PFSK-1 (cell line): ENCODE measurements at regions not wholly inside any gene's neighbourhood (a gene's known extent, or its start where the extent isn't known, plus 50 kb on each side); places are given as distances from the start of the nearest gene placed in this dataset.

Source experiments
- SIN3A ChIP-seq: IDR thresholded peaks from 2 replicates; pipeline ENCODE4 v1.6.1; 2012; ENCODE audit warnings: mild to moderate bottlenecking, low read length, moderate library complexity, borderline replicate concordance; ENCODE audit not compliant: insufficient read depth
- TAF1 ChIP-seq: IDR thresholded peaks from 2 replicates; pipeline ENCODE4 v1.6.1; 2012; ENCODE audit warnings: low read length, control low read depth, borderline replicate concordance; ENCODE audit not compliant: insufficient read depth
- TF ChIP-seq, protein P1 (sequence below), 2 experiments: IDR thresholded peaks; 2 replicates each; pipeline versions ENCODE4 v1.6.1 to v1.8.0; 2011 to 2012; ENCODE audit warnings: low read depth in 2 of 2, low read length in 2 of 2, control low read depth in 1 of 2, inconsistent platforms in 1 of 2, mild to moderate bottlenecking in 1 of 2, moderate library complexity in 1 of 2; ENCODE audit not compliant: insufficient read depth in 1 of 2

GRCh38 chr20:63065911-63066310 lies 59.1 kb upstream of the BHLHE23 start:
- no peak for TF ChIP-seq SIN3A
- TF ChIP-seq TAF1 = no peak
- TF ChIP-seq, protein P1, sequence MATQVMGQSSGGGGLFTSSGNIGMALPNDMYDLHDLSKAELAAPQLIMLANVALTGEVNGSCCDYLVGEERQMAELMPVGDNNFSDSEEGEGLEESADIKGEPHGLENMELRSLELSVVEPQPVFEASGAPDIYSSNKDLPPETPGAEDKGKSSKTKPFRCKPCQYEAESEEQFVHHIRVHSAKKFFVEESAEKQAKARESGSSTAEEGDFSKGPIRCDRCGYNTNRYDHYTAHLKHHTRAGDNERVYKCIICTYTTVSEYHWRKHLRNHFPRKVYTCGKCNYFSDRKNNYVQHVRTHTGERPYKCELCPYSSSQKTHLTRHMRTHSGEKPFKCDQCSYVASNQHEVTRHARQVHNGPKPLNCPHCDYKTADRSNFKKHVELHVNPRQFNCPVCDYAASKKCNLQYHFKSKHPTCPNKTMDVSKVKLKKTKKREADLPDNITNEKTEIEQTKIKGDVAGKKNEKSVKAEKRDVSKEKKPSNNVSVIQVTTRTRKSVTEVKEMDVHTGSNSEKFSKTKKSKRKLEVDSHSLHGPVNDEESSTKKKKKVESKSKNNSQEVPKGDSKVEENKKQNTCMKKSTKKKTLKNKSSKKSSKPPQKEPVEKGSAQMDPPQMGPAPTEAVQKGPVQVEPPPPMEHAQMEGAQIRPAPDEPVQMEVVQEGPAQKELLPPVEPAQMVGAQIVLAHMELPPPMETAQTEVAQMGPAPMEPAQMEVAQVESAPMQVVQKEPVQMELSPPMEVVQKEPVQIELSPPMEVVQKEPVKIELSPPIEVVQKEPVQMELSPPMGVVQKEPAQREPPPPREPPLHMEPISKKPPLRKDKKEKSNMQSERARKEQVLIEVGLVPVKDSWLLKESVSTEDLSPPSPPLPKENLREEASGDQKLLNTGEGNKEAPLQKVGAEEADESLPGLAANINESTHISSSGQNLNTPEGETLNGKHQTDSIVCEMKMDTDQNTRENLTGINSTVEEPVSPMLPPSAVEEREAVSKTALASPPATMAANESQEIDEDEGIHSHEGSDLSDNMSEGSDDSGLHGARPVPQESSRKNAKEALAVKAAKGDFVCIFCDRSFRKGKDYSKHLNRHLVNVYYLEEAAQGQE (IDR thresholded peaks at IDR 0.05; ENCODE audit: insufficient read depth in 1 of 2, low read depth in 2 of 2, low read length in 2 of 2) = no peak
